Loucy (cell line): ENCODE measurements at regions not wholly inside any gene's neighbourhood (a gene's known extent, or its start where the extent isn't known, plus 50 kb on each side); places are given as distances from the start of the nearest gene placed in this dataset.

Experiments used
- EZH2phosphoT487 ChIP-seq: fragments of 200-600 bp; IDR thresholded peaks from 2 replicates; pipeline ENCODE4 v1.6.1; 2018; ENCODE audit warnings: antibody characterized with exemption, mild to moderate bottlenecking, moderate library complexity, borderline replicate concordance
- TF ChIP-seq, protein P1 (sequence below): fragments of 200-600 bp; sonication (generic); conservative IDR thresholded peaks from 2 replicates; pipeline ENCODE4 v1.5.1; 2014; ENCODE audit warnings: mild to moderate bottlenecking, antibody characterized with exemption, low read length

GRCh38 chr11:23590596-23591308 lies 730.5 kb upstream of the CCDC179 start:
- TF ChIP-seq, protein P1, sequence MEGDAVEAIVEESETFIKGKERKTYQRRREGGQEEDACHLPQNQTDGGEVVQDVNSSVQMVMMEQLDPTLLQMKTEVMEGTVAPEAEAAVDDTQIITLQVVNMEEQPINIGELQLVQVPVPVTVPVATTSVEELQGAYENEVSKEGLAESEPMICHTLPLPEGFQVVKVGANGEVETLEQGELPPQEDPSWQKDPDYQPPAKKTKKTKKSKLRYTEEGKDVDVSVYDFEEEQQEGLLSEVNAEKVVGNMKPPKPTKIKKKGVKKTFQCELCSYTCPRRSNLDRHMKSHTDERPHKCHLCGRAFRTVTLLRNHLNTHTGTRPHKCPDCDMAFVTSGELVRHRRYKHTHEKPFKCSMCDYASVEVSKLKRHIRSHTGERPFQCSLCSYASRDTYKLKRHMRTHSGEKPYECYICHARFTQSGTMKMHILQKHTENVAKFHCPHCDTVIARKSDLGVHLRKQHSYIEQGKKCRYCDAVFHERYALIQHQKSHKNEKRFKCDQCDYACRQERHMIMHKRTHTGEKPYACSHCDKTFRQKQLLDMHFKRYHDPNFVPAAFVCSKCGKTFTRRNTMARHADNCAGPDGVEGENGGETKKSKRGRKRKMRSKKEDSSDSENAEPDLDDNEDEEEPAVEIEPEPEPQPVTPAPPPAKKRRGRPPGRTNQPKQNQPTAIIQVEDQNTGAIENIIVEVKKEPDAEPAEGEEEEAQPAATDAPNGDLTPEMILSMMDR = no peak
- no peak for TF ChIP-seq EZH2phosphoT487
